Sigmoid colon (tissue), 6 donors: ENCODE measurements at regions not wholly inside any gene's neighbourhood (a gene's known extent, or its start where the extent isn't known, plus 50 kb on each side); places are given as distances from the start of the nearest gene placed in this dataset.

Source experiments
- DNase-seq: peaks from one replicate; pipeline ENCODE4 v3.0.0-alpha.2; 2019
- H3K27ac ChIP-seq, 4 donors: fragments of 200-600 bp; sonication (generic); one replicate each; pipeline ENCODE4 v1.5.1; 2016 to 2019; ENCODE audit warnings: mild to moderate bottlenecking in 1 of 4
- H3K27me3 ChIP-seq, 3 donors: fragments of 200-600 bp; sonication (generic); one replicate each; pipeline ENCODE4 v1.5.1; 2019; ENCODE audit warnings: mild to moderate bottlenecking in 1 of 3
- H3K36me3 ChIP-seq, 4 donors: fragments of 200-600 bp; sonication (generic); one replicate each; pipeline ENCODE4 v1.5.1; 2016 to 2019
- H3K4me1 ChIP-seq, 4 donors: fragments of 200-600 bp; sonication (generic); one replicate each; pipeline ENCODE4 v1.5.1; 2017 to 2019
- H3K4me3 ChIP-seq, 4 donors: fragments of 200-600 bp; sonication (generic); one replicate each; pipeline ENCODE4 v1.5.1; 2017 to 2019; ENCODE audit warnings: mild to moderate bottlenecking in 2 of 4, moderate library complexity in 1 of 4
- H3K9me3 ChIP-seq, 4 donors: fragments of 200-600 bp in 3 of 4; sonication (generic) in 3 of 4; one replicate each; pipeline versions ENCODE4 v1.5.1 to v1.6.1; 2013 to 2019
- CTCF ChIP-seq, 4 experiments: fragments of 450-650 bp in 3 of 4; fragments of 200-600 bp in 1 of 4; IDR thresholded peaks; one replicate each; pipeline ENCODE4 v1.5.1; 2016 to 2019; ENCODE audit warnings: antibody characterized with exemption in 4 of 4, mild to moderate bottlenecking in 3 of 4, moderate library complexity in 2 of 4
- EP300 ChIP-seq, 4 donors: sonication (generic); formaldehyde crosslinking; IDR thresholded peaks; one replicate each; pipeline ENCODE4 v1.6.1; 2017; ENCODE audit warnings: antibody characterized with exemption in 4 of 4
- POLR2A ChIP-seq, 2 donors: fragments of 450-650 bp; IDR thresholded peaks; one replicate each; pipeline ENCODE4 v1.6.1; 2016; ENCODE audit warnings: antibody characterized with exemption in 2 of 2, mild to moderate bottlenecking in 2 of 2, moderate library complexity in 2 of 2
- POLR2AphosphoS5 ChIP-seq, 4 donors: sonication (generic); formaldehyde crosslinking; IDR thresholded peaks; one replicate each; pipeline ENCODE4 v1.6.1; 2017; ENCODE audit warnings: antibody characterized with exemption in 4 of 4
- WGBS, 2 donors: extraction: QIAGEN DNeasy Blood & Tissue Kit; methylation state at CpG; one replicate each; pipeline ENCODE4 v1.1.7; 2013; 5-methylcytosine and 5-hydroxymethylcytosine counted together
- intact Hi-C: fragments of 100-400 bp; cut with DNase I; formaldehyde crosslinking; loops from one replicate; pipeline ENCODE4 v1.15.1; 2023
- donor health status: healthy with polysubstance abuse.
- donor health status: healthy.

DNA sequence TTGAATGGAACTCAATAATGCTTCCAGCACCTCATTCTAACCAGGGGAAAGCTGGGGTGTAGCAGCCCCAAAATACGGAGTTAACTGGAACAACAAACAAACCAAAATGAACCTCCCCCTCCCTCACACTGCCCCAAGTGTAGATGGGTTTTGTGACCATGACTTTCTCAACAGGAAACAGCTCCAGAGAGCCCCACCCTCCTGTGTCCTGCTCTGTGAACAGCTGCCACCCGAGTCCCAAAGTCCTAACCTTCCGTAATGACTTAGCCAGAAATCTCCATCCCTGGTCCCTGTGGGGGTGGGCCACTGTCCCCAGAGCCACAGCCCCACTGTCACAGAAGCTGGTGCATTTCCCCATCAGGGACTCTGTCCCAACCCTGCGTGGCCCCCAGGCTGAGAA is 155.4 kb downstream of the CRYBB2 start:
- no peak overlapping the region for H3K27ac ChIP-seq
- peaks cover 0 to 54% (median 7%) of the 10 kb centered on the region in 4 donors for H3K36me3 ChIP-seq
- no peak for TF ChIP-seq POLR2AphosphoS5 (IDR thresholded peaks at IDR 0.05)
- no peak for TF ChIP-seq POLR2A (IDR thresholded peaks at IDR 0.05)
- TF ChIP-seq CTCF (IDR thresholded peaks at IDR 0.05), result no peak
- no peak for TF ChIP-seq EP300 (IDR thresholded peaks at IDR 0.05)
- H3K4me1 ChIP-seq, result no peaks in the 10 kb centered on the region
- no peaks in the 10 kb centered on the region for H3K9me3 ChIP-seq
- H3K4me3 ChIP-seq, result no peak overlapping the region
- intact Hi-C loops, result no loop called here
- 33 to 61% methylated on average over 4 of the region's 4 CpGs for WGBS, 2 donors
- no peaks in the 10 kb centered on the region for H3K27me3 ChIP-seq
- DNase-seq, result no peak

DNA sequence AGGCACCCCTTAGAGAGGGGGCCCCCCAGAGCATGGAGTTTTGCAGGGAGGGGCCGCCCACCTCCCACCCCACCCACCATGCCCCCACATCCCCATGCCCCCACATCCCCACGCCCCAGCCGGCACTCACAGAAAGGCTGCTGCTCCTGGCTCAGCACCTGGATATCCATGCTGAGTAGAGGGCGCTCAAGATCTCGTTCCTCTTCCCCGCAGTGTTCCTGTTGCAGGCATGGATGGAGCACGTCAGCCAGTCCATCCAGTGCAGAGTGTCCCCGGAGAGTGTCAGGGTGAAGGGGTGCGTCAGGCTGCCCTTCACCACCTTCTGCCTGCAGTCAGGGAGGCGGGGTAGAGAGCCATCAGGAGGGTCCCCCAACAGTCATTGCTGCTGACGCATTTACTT is 156.2 kb downstream of the CRYBB2 start:
- Histone ChIP-seq H3K4me1 (no peaks in the 10 kb centered on the region), H3K9me3 (no peaks in the 10 kb centered on the region), H3K4me3 (no peak overlapping the region), H3K27me3 (no peaks in the 10 kb centered on the region), H3K36me3 (peaks cover 0 to 62% (median 9%) of the 10 kb centered on the region in 4 donors), H3K27ac (no peak overlapping the region)
- DNase-seq, result no peak
- WGBS, 2 donors, result 95 to 96% methylated on average over 11 of the region's 11 CpGs
- intact Hi-C loops, result no loop called here
- TF ChIP-seq POLR2AphosphoS5 (IDR thresholded peaks at IDR 0.05) (no peak), EP300 (IDR thresholded peaks at IDR 0.05) (no peak)

DNA sequence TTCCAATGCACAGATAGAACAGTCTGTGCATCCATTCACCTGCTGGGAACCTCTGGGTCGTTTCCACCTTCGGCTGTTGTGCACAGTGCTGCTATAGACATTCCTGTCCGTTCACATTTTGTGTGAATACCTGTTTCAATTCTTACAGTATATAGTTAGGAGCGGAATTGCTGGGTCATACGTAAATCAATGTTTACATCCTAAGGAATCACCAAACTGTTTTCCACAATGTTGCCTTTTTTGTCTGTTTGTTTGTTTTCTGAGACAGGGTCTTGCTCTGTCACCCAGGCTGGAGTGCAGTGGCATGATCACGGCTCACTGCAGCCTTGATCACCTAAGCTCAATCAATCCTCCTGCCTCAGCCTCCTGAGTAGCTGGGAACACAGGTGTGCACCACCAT is 158.3 kb downstream of the CRYBB2 start:
- TF ChIP-seq POLR2A (IDR thresholded peaks at IDR 0.05) (no peak), POLR2AphosphoS5 (IDR thresholded peaks at IDR 0.05) (no peak), CTCF (IDR thresholded peaks at IDR 0.05) (no peak), EP300 (IDR thresholded peaks at IDR 0.05) (no peak)
- no peak for DNase-seq
- Histone ChIP-seq H3K9me3 (no peaks in the 10 kb centered on the region), H3K36me3 (peaks cover 0 to 61% (median 7%) of the 10 kb centered on the region in 4 donors), H3K4me1 (no peaks in the 10 kb centered on the region), H3K27me3 (no peaks in the 10 kb centered on the region), H3K27ac (no peak overlapping the region), H3K4me3 (no peak overlapping the region)
- 94 to 96% methylated on average over 6 of the region's 6 CpGs for WGBS, 2 donors
- intact Hi-C loops, result no loop called here

DNA sequence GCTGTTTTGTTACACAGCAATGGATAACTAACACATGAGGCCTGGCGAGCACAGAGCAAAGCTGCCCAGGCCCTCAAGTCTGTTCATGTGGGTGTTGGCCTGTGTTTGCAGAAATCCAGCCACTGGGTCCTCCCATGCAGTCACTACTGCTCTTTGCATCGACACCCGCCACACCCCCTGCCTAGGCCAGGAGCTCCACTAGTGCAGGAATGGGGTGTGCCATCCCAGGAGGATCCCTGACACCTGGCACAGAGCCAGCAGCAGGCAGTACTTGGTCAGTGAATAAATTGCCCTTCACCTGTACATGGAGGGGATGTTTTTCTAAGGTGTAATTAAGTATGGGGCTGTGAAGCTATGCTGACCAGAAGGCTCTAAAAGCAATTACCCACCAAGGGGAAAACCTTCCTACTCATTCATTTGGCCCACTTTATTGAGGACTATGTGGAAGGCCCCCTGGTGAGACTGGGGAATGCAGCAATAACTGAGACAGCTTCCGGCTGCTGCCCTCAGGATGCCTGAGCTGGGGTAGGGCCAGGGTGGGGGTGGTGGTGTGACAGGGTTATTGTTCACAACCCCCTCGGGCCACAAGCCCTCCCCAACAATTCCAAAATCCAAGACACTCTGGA is 160.8 kb downstream of the CRYBB2 start:
- Histone ChIP-seq H3K4me3 (no peak overlapping the region), H3K36me3 (peaks cover 0 to 49% (median 7%) of the 10 kb centered on the region in 4 donors), H3K27ac (no peak overlapping the region), H3K4me1 (no peaks in the 10 kb centered on the region), H3K9me3 (no peaks in the 10 kb centered on the region), H3K27me3 (no peaks in the 10 kb centered on the region)
- intact Hi-C loops, result no loop called here
- 81 to 91% methylated on average over 5 of the region's 5 CpGs for WGBS, 2 donors
- TF ChIP-seq POLR2A (IDR thresholded peaks at IDR 0.05) (no peak), POLR2AphosphoS5 (IDR thresholded peaks at IDR 0.05) (no peak), EP300 (IDR thresholded peaks at IDR 0.05) (no peak), CTCF (IDR thresholded peaks at IDR 0.05) (no peak)
- DNase-seq, result no peak

DNA sequence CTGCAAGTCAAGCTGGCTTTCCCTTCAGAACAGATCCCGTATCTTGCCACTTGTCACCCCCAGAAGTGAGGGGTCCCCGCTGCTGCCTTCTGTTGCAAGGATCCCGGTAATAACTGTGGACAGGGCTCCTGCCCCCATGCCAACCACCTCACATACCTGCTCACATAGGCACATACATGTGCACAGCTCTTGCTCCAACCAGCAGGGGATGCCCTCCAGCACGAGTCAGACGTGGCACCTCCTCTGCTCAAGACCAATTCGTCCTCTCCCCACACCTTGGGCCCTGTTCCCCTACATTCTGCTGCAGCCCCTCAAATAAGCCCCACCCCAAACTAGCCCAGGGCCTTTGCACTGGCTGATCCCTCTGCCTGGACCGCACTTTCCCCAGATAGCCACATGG is 163.3 kb downstream of the CRYBB2 start:
- no peak for TF ChIP-seq POLR2A (IDR thresholded peaks at IDR 0.05)
- TF ChIP-seq EP300 (IDR thresholded peaks at IDR 0.05), result no peak
- TF ChIP-seq POLR2AphosphoS5 (IDR thresholded peaks at IDR 0.05), result no peak
- no peak for TF ChIP-seq CTCF (IDR thresholded peaks at IDR 0.05)

More for the DNA sequence above, 163.3 kb downstream of the CRYBB2 start:
- 57 to 75% methylated on average over 7 of the region's 7 CpGs for WGBS, 2 donors
- peaks cover 0 to 37% (median 4%) of the 10 kb centered on the region in 4 donors for H3K36me3 ChIP-seq
- H3K27ac ChIP-seq, result no peak overlapping the region
- no peaks in the 10 kb centered on the region for H3K27me3 ChIP-seq
- H3K4me1 ChIP-seq, result no peaks in the 10 kb centered on the region
- H3K4me3 ChIP-seq, result no peak overlapping the region
- DNase-seq, result no peak
- intact Hi-C loops, result no loop called here
- H3K9me3 ChIP-seq, result no peaks in the 10 kb centered on the region
